ENCODE measurements at regions not wholly inside any gene's neighbourhood (a gene's known extent, or its start where the extent isn't known, plus 50 kb on each side); places are given as distances from the start of the nearest gene placed in this dataset.

- intact Hi-C loops (cut with micrococcal nuclease) = no loop called here
- DNase-seq (ENCODE audit: low spot score) = no peak
- Mint-ChIP-seq H3K4me1 (ENCODE audit: low read depth) (no peaks in the 10 kb centered on the region), H3K27me3 (ENCODE audit: low read depth) (no peaks in the 10 kb centered on the region), H3K9me3 (peaks cover 30% of the 10 kb centered on the region), H3K4me3 (ENCODE audit: low read depth) (no peak overlapping the region), H3K27ac (no peak overlapping the region), H3K36me3 (ENCODE audit: low read depth) (no peaks in the 10 kb centered on the region)
Measured at GRCh38 chr6:66655420-66655819, 948.4 kb upstream of the EYS start.

GRCh38 chr6:66638518-66638917, 931.5 kb upstream of the EYS start:
- Mint-ChIP-seq H3K27me3 (ENCODE audit: low read depth) (no peaks in the 10 kb centered on the region), H3K36me3 (ENCODE audit: low read depth) (no peaks in the 10 kb centered on the region), H3K4me1 (ENCODE audit: low read depth) (no peaks in the 10 kb centered on the region), H3K9me3 (peaks cover 33% of the 10 kb centered on the region), H3K4me3 (ENCODE audit: low read depth) (no peak overlapping the region), H3K27ac (no peak overlapping the region)
- DNase-seq (ENCODE audit: low spot score) = no peak
- intact Hi-C loops (cut with micrococcal nuclease) = no loop called here

- Mint-ChIP-seq H3K27ac (no peak overlapping the region), H3K36me3 (ENCODE audit: low read depth) (no peaks in the 10 kb centered on the region), H3K27me3 (ENCODE audit: low read depth) (no peaks in the 10 kb centered on the region), H3K4me3 (ENCODE audit: low read depth) (no peak overlapping the region), H3K4me1 (ENCODE audit: low read depth) (no peaks in the 10 kb centered on the region), H3K9me3 (peaks cover 34% of the 10 kb centered on the region)
- no peak for DNase-seq (ENCODE audit: low spot score)
- intact Hi-C loops (cut with micrococcal nuclease) = no loop called here
Measured at GRCh38 chr6:66638099-66638498, 931.1 kb upstream of the EYS start.

DNA sequence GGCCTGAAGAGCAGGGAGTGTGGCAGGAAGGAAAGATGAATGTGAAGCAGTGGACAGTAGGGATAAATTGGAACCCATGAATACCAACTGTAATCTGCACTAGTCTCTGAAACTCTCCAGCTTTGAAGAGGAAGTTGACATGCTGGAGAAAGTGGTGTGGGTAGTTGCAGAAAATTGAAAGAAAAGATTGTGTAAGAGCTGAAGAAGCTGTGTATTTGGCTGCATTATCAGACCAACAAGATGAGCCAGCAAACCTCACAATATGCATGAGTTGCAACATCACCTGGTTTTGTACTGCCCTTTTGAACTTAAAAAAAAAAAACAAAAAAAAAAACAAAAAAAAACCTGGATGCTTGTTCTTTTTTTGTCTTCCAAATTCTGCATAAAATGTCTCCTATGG, 921.9 kb upstream of the EYS start:
- Mint-ChIP-seq H3K9me3 (peaks cover 30% of the 10 kb centered on the region), H3K27me3 (ENCODE audit: low read depth) (no peaks in the 10 kb centered on the region), H3K36me3 (ENCODE audit: low read depth) (no peaks in the 10 kb centered on the region), H3K27ac (no peak overlapping the region), H3K4me1 (ENCODE audit: low read depth) (no peaks in the 10 kb centered on the region), H3K4me3 (ENCODE audit: low read depth) (no peak overlapping the region)
- intact Hi-C loops (cut with micrococcal nuclease) = no loop called here
- no peak for DNase-seq (ENCODE audit: low spot score)

- no peak for DNase-seq (ENCODE audit: low spot score)
- intact Hi-C loops (cut with micrococcal nuclease) = no loop called here
- H3K27ac Mint-ChIP-seq = no peak overlapping the region
- peaks cover 32% of the 10 kb centered on the region for H3K9me3 Mint-ChIP-seq
- H3K27me3 Mint-ChIP-seq (ENCODE audit: low read depth) = no peaks in the 10 kb centered on the region
- H3K4me3 Mint-ChIP-seq (ENCODE audit: low read depth) = no peak overlapping the region
- no peaks in the 10 kb centered on the region for H3K36me3 Mint-ChIP-seq (ENCODE audit: low read depth)
- H3K4me1 Mint-ChIP-seq (ENCODE audit: low read depth) = no peaks in the 10 kb centered on the region
Measured at GRCh38 chr6:66623050-66623449, 916.0 kb upstream of the EYS start.

- Mint-ChIP-seq H3K4me3 (ENCODE audit: low read depth) (no peak overlapping the region), H3K27ac (no peak overlapping the region), H3K36me3 (ENCODE audit: low read depth) (no peaks in the 10 kb centered on the region), H3K4me1 (ENCODE audit: low read depth) (no peaks in the 10 kb centered on the region), H3K27me3 (ENCODE audit: low read depth) (no peaks in the 10 kb centered on the region), H3K9me3 (peaks cover 14% of the 10 kb centered on the region)
- DNase-seq (ENCODE audit: low spot score) = no peak
- intact Hi-C loops (cut with micrococcal nuclease) = no loop called here
Measured at GRCh38 chr6:66605971-66606370, 898.9 kb upstream of the EYS start.

DNA sequence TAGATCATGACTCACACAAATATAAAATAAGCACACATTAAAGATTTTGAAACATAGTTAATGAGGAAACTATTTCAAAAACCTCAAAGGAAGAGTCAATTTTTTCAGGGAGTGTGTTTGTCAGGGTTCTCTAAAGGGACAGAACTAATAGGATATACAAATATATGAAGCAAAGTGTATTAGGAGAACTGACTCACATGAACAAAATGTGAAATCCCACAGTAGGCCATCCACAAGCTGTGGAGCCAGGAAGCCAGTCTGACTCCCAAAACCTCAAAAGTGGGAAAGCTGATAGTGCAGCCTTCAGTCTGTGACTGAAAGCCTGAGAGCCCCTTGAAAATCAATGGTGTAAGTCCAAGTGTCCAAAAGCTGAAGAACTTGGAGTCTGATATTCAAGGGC, 898.0 kb upstream of the EYS start:
- no peaks in the 10 kb centered on the region for H3K27me3 Mint-ChIP-seq (ENCODE audit: low read depth)
- no peak for DNase-seq (ENCODE audit: low spot score)
- H3K27ac Mint-ChIP-seq = no peak overlapping the region
- H3K4me1 Mint-ChIP-seq (ENCODE audit: low read depth) = no peaks in the 10 kb centered on the region
- no peak overlapping the region for H3K4me3 Mint-ChIP-seq (ENCODE audit: low read depth)
- H3K36me3 Mint-ChIP-seq (ENCODE audit: low read depth) = no peaks in the 10 kb centered on the region
- intact Hi-C loops (cut with micrococcal nuclease) = no loop called here
- peaks cover 24% of the 10 kb centered on the region for H3K9me3 Mint-ChIP-seq

GRCh38 chr6:66599541-66599940, 892.5 kb upstream of the EYS start:
- Mint-ChIP-seq H3K36me3 (ENCODE audit: low read depth) (no peaks in the 10 kb centered on the region), H3K27ac (no peak overlapping the region), H3K4me3 (ENCODE audit: low read depth) (no peak overlapping the region), H3K9me3 (peaks cover 33% of the 10 kb centered on the region), H3K4me1 (ENCODE audit: low read depth) (no peaks in the 10 kb centered on the region), H3K27me3 (ENCODE audit: low read depth) (no peaks in the 10 kb centered on the region)
- intact Hi-C loops (cut with micrococcal nuclease) = no loop called here
- DNase-seq (ENCODE audit: low spot score) = no peak

GRCh38 chr6:66578362-66578761, 871.3 kb upstream of the EYS start:
- intact Hi-C loops (cut with micrococcal nuclease) = no loop called here
- Mint-ChIP-seq H3K27ac (no peak overlapping the region), H3K4me1 (ENCODE audit: low read depth) (no peaks in the 10 kb centered on the region), H3K4me3 (ENCODE audit: low read depth) (no peak overlapping the region), H3K9me3 (peaks cover 23% of the 10 kb centered on the region), H3K27me3 (ENCODE audit: low read depth) (no peaks in the 10 kb centered on the region), H3K36me3 (ENCODE audit: low read depth) (no peaks in the 10 kb centered on the region)
- DNase-seq (ENCODE audit: low spot score) = no peak

GRCh38 chr6:66568271-66568670, 861.2 kb upstream of the EYS start:
- Mint-ChIP-seq H3K36me3 (ENCODE audit: low read depth) (no peaks in the 10 kb centered on the region), H3K9me3 (peaks cover 12% of the 10 kb centered on the region), H3K27ac (no peak overlapping the region), H3K27me3 (ENCODE audit: low read depth) (no peaks in the 10 kb centered on the region), H3K4me3 (ENCODE audit: low read depth) (no peak overlapping the region), H3K4me1 (ENCODE audit: low read depth) (no peaks in the 10 kb centered on the region)
- intact Hi-C loops (cut with micrococcal nuclease) = no loop called here
- DNase-seq (ENCODE audit: low spot score) = no peak

DNA sequence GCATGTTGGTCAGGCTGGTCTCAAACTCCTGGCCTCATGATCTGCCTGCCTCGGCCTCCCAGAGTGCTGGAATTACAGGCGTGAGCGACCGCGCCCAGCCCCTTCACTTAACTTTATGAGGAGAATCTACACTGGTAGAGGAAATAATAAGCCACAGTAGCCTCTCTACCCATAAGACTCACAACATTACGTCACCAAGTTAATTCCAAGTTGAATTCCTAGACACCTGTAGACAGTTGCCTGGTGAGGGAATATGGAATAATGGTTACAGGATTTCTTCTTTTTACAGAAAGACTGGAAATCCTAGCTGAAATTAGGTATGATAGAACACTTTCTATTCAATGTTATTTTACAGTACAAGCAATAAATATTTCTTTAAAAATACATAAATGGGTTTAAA, 854.5 kb upstream of the EYS start:
- Mint-ChIP-seq H3K4me3 (ENCODE audit: low read depth) (no peak overlapping the region), H3K27me3 (ENCODE audit: low read depth) (no peaks in the 10 kb centered on the region), H3K4me1 (ENCODE audit: low read depth) (no peaks in the 10 kb centered on the region), H3K27ac (no peak overlapping the region), H3K36me3 (ENCODE audit: low read depth) (no peaks in the 10 kb centered on the region), H3K9me3 (peaks cover 34% of the 10 kb centered on the region)
- intact Hi-C loops (cut with micrococcal nuclease) = no loop called here
- no peak for DNase-seq (ENCODE audit: low spot score)

DNA sequence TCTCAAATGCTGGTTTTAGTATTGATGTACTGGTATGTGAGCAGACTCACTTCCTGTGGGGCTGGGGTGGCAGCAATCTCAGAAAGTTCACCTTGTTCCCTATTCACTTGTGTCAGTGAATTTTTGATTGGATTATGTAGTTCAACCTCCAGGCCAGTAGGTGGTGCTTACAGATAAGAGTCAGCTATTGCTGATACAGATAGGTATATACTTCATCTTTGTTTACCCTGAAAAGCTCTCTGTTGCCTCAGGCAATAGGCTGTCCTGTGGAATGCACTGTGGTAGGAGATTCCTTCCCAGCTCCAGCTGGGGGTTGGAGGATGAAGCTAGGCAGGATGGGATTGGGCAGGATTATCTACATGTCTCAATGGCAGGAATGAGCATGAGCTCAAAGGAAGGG, 851.2 kb upstream of the EYS start:
- Mint-ChIP-seq H3K27ac (no peak overlapping the region), H3K9me3 (peaks cover 56% of the 10 kb centered on the region), H3K4me1 (ENCODE audit: low read depth) (no peaks in the 10 kb centered on the region), H3K4me3 (ENCODE audit: low read depth) (no peak overlapping the region), H3K27me3 (ENCODE audit: low read depth) (no peaks in the 10 kb centered on the region), H3K36me3 (ENCODE audit: low read depth) (no peaks in the 10 kb centered on the region)
- intact Hi-C loops (cut with micrococcal nuclease) = no loop called here
- no peak for DNase-seq (ENCODE audit: low spot score)

- no peak for DNase-seq (ENCODE audit: low spot score)
- Mint-ChIP-seq H3K4me1 (ENCODE audit: low read depth) (no peaks in the 10 kb centered on the region), H3K36me3 (ENCODE audit: low read depth) (no peaks in the 10 kb centered on the region), H3K4me3 (ENCODE audit: low read depth) (no peak overlapping the region), H3K27me3 (ENCODE audit: low read depth) (no peaks in the 10 kb centered on the region), H3K27ac (no peak overlapping the region), H3K9me3 (peaks cover 52% of the 10 kb centered on the region)
- intact Hi-C loops (cut with micrococcal nuclease) = no loop called here
Measured at GRCh38 chr6:66556936-66557335, 849.9 kb upstream of the EYS start.

DNA sequence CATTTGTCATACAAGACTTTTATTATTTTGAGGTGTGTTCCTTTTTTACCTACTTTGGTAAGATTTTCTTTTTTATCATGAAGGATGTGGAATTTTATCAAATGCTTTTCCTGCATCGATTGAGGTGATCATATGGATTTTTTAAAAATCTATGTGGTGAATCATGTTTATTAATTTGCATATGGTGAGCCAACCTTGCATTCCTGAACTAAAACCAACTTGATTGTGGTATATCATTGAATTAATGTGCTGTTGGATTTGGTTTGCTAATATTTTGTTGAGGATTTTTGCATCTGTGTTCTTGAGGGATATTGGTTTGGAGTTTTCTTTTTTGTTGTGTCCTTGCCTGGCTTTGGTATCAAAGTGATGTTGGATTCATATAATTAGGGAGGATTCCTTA, 848.1 kb upstream of the EYS start:
- Mint-ChIP-seq H3K9me3 (peaks cover 52% of the 10 kb centered on the region), H3K4me1 (ENCODE audit: low read depth) (no peaks in the 10 kb centered on the region), H3K4me3 (ENCODE audit: low read depth) (no peak overlapping the region), H3K27me3 (ENCODE audit: low read depth) (no peaks in the 10 kb centered on the region), H3K27ac (no peak overlapping the region), H3K36me3 (ENCODE audit: low read depth) (no peaks in the 10 kb centered on the region)
- no peak for DNase-seq (ENCODE audit: low spot score)
- intact Hi-C loops (cut with micrococcal nuclease) = no loop called here
